GM21526 (cell line): ENCODE measurements at regions not wholly inside any gene's neighbourhood (a gene's known extent, or its start where the extent isn't known, plus 50 kb on each side); places are given as distances from the start of the nearest gene placed in this dataset.
"Not testable (repeated sequence)": the region's sequence is repeated elsewhere in the genome, so short reads cannot be mapped to it uniquely, and the experiment has no call there.

ENCODE experiments used
- ATAC-seq: cut with Tn5 transposase; IDR thresholded peaks from one replicate; pipeline ENCODE4 v1.9.1; 2021; ENCODE audit warnings: moderate library complexity; ENCODE audit not compliant: unreplicated experiment, low FRiP score

DNA sequence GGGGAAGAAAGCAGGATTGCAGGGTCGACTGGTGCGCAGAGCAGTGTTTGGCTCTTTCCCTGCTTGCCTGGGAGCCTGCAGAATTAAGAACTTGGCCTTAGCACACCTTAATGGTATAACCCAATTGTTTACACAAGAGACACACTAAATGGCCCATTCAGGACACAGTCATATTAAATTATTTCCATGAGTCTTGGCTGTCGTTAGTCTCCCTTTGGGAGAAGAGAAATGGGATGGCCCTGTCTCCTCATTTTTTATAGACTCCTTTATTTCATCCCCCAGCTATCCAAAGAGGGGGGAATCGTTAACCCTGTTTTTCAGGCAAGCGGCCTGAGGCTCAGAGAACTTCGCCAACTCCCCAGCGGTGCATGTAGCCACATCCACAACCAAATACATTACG is 282.5 kb downstream of the SUCLA2 start:
- no peak for ATAC-seq

- ATAC-seq = no peak
Observed at GRCh38 chr13:47708386-47708785, 292.7 kb downstream of the SUCLA2 start.

- ATAC-seq = peak; percentile 42
Observed at GRCh38 chr13:47707414-47707813, 293.7 kb downstream of the SUCLA2 start.

GRCh38 chr13:47705185-47705584 is 295.9 kb downstream of the SUCLA2 start:
- ATAC-seq = no peak

- no peak for ATAC-seq
Observed at GRCh38 chr13:47696674-47697073, 304.4 kb downstream of the SUCLA2 start.

DNA sequence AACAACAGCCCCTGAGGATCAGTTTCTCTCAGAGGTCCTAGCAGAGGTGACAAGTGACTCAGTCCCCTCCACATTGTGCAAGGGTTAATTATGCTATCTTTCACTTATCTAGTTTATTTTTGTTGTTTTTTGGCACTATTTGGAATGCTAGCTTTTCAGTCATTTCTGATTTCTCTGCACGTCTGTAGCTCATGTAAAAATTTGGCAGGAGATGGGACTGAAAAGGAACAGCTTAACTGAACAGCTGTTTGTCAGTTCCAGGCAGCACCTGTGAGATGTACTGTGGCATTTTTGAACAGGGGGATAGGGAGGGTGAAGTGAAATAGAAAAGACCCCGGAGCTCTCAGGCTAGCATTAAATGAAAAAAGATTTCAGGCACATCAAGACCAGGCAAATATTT is 313.5 kb downstream of the SUCLA2 start:
- ATAC-seq = no peak

DNA sequence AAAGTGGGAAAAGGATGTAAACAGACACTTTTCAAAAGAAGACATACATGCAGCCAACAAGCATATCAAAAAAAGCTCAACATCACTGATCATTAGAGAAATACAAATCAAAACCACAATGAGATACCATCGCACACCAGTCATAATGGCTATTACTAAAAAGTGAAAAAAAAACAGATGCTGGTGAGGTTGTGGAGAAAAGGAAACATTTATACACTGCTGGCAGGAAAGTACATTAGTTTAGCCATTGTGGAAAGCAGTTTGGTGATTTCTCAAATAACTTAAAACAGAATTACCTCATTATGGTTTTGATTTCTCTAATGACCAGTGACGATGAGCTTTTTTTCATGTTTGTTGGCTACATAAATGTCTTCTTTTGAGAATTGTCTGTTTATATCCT is 315.9 kb downstream of the SUCLA2 start:
- not testable (repeated sequence) for ATAC-seq

GRCh38 chr13:47680748-47681147 is 320.3 kb downstream of the SUCLA2 start:
- ATAC-seq = no peak

GRCh38 chr13:47679401-47679800 is 321.7 kb downstream of the SUCLA2 start:
- no peak for ATAC-seq

GRCh38 chr13:47678201-47678968 is 322.7 kb downstream of the SUCLA2 start:
- no peak for ATAC-seq

DNA sequence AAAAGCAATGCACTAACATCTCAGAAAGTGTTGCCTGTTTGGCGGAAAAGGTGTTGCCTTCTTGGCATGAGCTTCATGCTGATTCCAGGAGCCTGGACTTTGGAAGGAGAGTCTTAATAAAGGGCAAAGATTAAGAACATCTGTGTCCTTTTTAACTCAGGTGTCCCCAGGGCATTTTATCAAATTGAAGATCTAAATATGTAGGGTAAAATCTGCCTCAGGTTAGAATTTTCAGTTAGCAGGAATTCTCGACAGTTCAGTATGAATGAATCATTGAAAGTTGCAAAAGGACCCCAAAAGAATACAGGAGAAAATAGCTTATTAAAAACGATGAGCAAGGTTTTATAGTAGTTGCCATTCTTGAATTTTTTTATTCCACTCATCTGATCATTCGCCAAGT is 325.2 kb downstream of the SUCLA2 start:
- no peak for ATAC-seq

GRCh38 chr13:47673009-47673850 is 327.8 kb downstream of the SUCLA2 start:
- no peak for ATAC-seq

- ATAC-seq = no peak
Observed at GRCh38 chr13:47672245-47673008, 328.6 kb downstream of the SUCLA2 start.

- ATAC-seq = no peak
Observed at GRCh38 chr13:47671776-47672175, 329.3 kb downstream of the SUCLA2 start.

- no peak for ATAC-seq
Observed at GRCh38 chr13:47665043-47665442, 336.0 kb downstream of the SUCLA2 start.

- ATAC-seq = no peak
Observed at GRCh38 chr13:47661076-47661475, 340.0 kb downstream of the SUCLA2 start.

DNA sequence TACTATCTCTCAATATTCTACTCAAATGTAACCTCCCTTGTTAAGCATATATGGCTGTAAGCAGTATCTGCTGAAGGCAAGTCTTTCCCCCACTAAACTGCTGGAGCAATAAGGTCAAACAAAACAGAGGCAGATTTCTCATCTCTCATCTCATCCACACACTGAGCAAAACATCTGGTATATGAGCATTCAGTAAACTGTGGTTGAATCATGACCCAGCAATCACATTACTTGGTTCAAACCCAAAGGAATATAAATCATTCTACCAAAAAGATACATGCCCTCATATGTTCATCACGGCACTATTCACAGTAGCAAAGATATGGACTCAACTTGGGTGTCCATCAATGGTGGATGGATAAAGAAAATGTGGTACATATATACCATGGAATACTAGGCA is 344.4 kb downstream of the SUCLA2 start:
- no peak for ATAC-seq

DNA sequence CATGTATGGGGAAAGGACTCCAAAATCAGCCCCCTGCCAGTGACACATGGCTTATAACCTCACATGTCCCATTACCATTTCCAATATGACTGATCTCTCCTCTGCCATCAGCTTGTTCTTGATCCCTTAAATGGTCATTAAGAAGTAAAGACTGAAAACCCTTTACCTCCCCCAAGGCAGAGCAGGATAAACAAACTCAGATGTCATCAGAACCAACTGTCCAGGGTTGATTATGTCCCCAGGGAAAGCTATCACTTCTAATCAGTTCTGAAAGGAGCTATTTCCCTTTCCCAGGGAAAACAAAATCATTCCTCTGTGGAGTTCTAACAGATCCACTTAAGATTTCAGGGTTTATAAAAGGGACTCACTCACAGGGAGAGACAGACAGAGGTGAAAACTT is 350.9 kb downstream of the SUCLA2 start:
- ATAC-seq = no peak

DNA sequence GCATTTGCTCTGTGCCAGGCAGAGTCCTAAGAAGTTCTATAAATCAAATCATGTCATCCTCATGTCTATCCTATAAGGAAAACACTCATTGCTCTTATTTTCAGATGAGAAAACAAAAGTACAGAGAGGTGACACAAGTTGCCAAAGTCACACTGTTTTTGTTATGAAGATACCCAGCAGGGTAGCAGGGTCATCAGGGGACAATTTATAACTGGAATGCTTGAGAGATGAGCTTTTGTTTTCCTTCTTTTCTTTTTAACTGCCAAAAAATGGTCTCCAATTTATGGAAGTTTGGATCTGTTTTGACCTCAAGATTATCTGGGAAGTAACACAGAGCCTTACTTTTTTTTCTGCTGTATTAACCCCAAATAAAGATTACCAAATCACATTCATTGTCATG is 354.1 kb downstream of the SUCLA2 start:
- ATAC-seq = no peak

DNA sequence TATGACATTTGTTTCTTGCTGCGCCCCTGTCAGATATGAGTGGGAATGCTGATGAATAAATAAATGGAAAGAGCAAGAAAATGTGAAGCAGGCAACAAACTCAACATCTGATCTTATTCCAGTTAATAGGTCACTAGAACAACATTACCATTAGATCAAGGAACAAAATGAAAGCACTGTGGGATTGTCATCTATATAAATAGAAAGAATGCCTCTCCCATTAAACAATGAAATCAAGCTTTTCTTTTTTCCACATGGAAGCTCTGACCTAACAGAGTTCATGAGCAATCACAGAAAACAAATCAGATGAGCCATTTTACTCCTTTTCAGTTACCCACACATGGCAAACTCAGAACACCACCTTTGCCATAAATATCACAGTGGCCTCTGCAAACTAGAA is 354.8 kb downstream of the SUCLA2 start:
- no peak for ATAC-seq
